NOMO-1 treated with dmso at 0.1 percent for 144 hours (cell line): ENCODE measurements at regions not wholly inside any gene's neighbourhood (a gene's known extent, or its start where the extent isn't known, plus 50 kb on each side); places are given as distances from the start of the nearest gene placed in this dataset.

Experiments used
- DNase-seq: peaks from one replicate; lab custom pipeline; 2025; ENCODE audit not compliant: unreplicated experiment; lab: John Stamatoyannopoulos, UW

GRCh38 chr17:77884019-77884418 is 74.5 kb upstream of the TNRC6C start:
- DNase-seq: no peak

GRCh38 chr17:77884967-77885641 is 73.4 kb upstream of the TNRC6C start:
- no peak for DNase-seq

GRCh38 chr17:77885678-77886386 is 72.7 kb upstream of the TNRC6C start:
- no peak for DNase-seq

GRCh38 chr17:77886387-77886728 is 72.1 kb upstream of the TNRC6C start:
- peak; percentile 19 for DNase-seq

GRCh38 chr17:77887110-77887463 is 71.4 kb upstream of the TNRC6C start:
- DNase-seq: no peak

- peak; percentile 4 for DNase-seq
Observed at GRCh38 chr17:77887464-77888241, 70.8 kb upstream of the TNRC6C start.

DNA sequence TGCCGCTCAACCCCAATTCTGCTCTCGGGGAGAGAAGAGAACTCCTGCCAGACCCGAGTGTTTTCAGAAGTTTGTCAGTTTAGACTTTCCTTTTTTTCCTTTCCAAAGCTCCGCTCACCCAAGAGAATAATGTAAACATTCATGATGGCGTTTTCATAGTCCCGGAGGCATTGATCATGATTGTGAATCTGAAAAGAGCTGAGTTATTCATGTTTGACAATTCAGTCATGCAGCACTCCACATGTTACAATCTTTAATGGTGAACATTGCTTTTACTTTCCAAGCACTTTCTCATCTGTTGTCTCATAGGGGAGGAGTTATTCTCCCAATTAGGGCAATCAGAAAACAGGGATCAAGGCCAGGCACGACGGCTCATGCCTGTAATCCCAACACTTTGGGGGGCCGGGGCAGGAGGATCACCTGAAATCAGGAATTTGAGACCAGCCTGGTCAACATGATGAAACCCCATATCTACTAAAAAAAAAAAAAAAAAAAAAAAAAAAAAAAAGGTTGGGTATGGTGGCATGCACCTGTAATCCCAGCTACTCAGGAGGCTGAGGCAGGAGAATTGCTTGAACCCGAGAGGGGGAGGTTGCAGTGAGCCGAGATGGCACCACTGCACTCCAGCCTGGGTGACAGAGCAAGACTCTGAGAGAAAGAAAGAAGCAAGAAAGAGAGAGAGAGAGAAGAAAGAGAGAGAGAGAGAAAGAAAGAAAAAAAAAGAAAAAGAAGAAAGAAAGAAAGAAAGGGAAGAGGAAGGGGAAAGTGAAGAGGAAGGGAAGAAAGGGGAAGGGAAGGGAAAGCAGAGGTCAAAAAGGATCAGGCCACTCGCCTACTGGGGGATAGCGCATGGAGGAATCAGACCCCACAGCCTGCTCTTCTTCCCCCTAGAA is 70.0 kb upstream of the TNRC6C start:
- DNase-seq: no peak

DNA sequence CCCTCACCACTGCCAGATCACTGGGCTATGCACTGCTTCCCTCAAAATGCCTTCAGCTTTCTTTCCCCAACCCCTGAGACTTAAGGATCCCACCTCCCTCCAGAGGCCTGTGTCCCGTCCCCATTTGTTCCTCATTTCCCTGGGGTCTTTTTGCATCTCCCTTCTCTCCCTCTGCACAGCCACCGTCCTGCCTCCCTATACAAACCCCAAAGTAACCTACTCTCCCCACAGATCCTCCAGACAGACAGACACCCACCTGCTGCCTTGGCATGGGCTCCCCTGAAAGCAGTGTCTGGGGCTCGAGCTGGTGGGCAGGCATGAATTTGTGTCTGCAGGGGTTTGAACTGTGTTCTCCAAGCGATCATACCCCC is 69.4 kb upstream of the TNRC6C start:
- DNase-seq: no peak

DNA sequence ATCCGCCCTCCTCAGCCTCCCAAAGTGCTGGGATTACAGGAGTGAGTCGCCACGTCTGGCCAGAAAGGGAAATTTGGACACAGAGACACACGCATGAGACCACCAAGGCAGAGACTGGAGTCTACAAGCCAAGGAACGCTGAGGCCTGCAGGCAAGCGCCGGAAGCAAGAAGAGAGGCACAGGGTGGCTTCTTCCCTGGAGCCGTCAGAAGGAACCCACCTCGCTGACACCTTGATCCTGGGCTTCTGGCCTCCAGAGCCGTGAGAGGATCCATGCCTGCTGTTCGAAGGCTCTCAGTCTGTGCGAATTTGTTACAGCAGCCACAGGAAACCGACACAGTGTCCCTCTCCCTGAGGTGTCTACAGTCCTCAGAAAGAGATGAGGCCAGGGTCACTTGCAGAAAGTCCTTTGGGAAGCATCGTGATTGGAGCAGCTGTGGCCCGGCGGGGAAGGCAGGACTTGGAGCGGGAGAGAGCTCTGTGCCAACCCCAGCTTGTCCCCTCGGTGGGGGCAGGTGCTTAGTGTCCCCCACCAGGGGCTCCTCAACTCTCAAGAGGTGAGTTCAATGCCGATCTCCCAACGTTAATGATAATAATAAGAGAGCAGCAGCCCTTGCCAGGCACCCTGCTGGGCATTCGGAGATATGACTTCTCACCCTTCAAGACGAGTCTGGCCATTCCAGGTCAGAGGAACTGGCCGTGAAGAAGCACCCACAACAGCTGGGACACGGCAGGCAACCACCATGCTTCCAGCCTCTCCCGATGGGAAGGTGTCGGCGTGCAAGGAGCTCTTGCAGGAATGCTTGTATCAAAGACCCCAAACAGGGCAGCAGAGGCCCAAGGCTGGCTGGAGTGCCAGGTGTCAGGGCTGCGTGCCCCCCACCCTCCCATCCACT is 68.4 kb upstream of the TNRC6C start:
- DNase-seq: no peak

DNA sequence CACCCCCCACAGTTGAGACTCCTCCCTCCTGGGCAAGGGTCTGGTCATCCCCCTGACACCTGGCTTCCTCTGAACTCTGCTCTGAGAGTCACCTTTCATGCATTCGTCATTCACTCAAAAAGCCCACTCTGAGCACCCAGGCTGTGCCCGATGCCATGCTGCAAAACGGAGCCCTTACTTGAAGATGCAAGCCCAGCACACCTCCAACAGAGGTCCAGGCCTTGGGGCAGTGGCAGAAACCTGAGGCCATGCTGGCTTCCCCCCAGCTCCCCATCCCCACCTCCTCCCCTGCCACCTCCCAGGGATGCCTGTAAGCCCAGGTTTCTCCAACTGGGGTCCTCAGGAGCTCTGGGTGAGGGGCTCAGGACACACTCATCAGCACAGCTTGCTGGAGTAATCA is 67.7 kb upstream of the TNRC6C start:
- DNase-seq: no peak

DNA sequence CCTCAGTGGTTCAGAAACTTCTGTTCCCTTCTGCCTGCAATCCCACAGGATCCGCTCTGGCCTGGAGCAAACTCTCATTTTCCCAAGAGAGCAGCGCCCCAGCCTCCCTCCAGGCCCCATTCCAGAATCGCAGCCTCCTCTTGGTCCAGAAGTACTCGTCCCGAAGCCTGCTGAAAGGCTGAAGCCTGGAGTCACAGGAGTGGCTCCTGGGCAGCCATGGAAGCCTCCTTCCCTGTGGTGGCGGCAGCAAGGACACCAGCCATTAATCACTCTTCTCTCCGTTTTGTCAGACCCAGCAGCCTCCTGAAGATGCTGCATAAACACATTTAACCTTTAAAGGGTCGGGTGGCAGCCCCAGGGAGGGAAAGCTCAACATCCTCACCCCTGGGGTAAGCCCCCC is 66.9 kb upstream of the TNRC6C start:
- DNase-seq: no peak

DNA sequence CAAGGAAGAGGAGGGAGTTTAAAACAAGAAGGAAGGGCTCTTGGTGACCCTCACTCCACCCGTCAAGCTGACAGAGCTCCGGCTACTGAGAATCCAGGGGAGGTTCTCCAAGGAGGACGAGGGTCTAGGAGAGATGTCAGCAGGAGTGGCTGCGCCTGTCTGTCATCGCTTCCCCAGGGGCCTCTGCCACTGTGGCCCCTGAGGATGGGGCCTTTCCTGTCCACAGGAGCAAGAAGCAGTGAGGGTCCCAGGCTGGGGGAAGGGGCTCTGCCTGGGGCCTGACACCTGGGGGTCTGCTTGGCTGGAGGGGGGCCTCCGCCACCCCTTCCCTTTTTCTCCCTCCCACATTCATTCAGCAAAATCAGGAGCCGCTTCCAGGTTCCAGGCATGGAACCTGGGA is 66.5 kb upstream of the TNRC6C start:
- DNase-seq: no peak

GRCh38 chr17:77892469-77893143 is 65.9 kb upstream of the TNRC6C start:
- DNase-seq: no peak

- DNase-seq: no peak
Observed at GRCh38 chr17:77893144-77894044, 65.1 kb upstream of the TNRC6C start.

DNA sequence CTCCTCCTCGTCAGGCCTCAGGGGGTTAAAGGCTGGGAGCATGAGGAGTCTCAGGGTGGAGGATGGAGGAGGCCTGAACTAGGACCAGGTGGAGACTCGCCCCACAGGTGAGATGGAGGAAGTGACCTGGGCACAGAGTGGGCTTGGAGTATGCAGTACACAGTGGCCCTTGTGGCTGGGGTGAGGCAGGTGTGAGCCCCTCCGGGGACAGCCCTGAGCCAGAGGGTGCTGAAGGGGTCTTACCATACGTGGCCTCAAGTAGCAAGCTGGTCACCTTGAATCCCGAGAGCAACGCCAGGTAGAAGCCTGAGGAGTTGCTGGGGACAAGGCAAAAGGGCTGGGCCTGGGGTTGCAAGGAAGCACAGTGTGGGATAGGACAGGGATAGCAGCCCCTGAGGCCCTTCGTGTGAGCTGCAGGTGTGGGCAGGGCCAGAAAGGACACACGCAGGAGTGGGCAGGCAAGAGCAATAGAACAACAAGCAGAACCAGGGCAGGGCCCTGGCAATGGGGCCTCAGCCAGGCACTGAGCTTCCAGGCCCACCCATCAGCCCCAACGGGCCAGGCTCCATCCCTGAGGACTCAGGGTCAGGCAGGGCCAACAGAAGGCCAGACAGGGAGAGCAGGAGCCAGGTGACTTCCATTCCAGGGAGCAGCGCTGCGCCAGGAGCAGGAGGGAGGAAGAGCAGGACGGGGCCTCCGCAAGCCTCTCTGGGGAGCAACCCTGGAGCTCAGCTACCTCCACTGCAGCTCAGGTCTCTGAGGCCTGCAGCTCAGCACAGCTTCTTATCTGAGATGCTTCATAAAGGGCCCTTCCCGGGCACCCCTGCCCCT is 64.2 kb upstream of the TNRC6C start:
- no peak for DNase-seq

DNA sequence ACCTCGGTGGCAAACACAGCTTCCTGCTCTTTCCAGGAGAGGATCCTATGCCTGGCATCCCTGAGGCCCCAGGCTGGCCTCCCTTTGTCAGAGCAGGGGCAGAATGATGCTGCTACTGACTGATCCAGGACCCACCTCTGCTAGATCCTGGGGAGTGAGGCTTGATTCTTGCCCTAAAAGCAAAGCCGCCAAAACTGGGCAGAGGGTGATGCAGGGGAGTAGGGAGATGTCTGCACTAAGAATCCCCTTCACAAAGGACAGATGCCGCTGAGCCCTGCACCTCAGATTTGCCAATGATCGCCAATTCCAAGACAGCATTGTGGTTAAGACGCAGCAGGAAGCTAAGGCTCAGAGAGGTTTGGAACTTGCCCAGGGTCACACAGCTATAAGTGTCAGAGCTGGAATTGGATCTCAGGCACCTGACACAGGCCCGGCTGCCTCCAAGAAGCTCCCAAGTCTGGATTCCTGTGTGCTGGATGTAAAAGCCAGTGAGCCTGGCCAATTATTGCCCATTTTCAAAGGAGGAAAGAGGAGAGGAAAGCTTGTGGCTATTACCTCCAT is 60.7 kb upstream of the TNRC6C start:
- DNase-seq: no peak
